Hematopoietic multipotent progenitor cell (in vitro differentiated cells): ENCODE measurements at regions not wholly inside any gene's neighbourhood (a gene's known extent, or its start where the extent isn't known, plus 50 kb on each side); places are given as distances from the start of the nearest gene placed in this dataset.

Experiments
- DNase-seq, 3 donors: peaks; one replicate each; pipeline ENCODE4 v3.0.0-alpha.2; 2011 to 2015; ENCODE audit warnings: low read depth in 2 of 3, low spot score in 2 of 3

DNA sequence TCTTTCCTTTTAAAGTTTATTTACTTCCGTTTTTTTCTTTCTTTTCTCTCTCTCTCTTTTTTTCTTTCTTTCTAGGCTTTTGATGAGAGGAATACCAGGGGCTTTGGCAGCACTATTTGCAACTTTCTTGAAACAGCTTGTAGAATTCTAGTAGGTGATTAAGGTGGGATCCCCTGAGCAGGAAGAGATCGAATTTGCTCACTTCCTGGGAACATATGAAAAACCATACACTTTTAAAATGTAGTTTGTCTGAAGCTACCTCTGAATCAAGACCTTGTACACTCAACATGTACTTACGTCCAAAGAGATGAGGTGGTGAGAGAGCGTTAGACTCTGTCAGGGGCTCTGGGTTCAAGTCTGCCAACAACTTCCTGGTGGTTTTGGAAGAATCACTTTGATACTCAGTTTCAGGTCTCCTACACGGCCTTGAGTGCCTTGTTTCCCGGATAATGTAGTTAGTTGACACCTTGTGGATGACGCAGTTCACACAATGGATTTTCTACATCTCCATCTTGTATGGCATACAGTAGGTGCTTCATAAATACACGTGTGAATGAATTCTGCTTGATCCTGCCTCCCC lies 229.1 kb downstream of the MYCN start:
- no peak for DNase-seq

DNA sequence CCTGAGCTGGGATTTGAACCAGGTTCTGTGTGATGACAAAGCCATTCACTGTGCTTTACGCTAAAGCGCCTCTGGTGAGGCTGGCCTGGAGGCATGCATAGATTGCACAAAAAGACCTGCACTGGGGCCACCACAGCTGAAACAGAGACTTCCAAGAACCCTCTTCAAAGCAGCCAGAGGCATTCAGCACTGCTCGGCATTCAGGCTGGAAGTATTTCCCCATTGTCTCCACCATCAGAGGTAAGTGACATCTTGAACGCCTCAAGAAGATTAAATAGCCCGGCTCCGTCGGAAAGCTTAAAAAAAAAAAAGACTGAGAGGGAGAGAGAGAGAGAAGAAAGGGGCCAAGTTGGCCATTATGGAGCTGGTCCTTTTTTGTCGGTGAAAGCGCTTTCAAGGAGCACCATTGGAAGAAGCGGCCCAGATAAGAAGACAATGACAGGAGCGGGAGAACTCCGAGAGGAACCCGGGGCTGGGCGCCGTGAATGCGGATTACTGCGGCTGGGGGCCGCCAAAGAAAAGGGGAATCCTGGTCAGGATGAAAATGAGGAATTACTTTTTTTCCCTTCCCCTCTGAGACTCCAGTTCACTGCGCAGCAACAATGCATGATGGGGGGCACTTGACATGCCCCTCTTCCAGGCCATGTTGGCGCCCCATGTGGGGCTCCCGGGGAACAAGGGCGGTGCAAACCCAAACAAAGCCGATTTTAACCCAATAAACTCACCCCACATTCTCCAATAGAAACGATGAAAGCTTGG lies 228.3 kb downstream of the MYCN start:
- DNase-seq: no peak

DNA sequence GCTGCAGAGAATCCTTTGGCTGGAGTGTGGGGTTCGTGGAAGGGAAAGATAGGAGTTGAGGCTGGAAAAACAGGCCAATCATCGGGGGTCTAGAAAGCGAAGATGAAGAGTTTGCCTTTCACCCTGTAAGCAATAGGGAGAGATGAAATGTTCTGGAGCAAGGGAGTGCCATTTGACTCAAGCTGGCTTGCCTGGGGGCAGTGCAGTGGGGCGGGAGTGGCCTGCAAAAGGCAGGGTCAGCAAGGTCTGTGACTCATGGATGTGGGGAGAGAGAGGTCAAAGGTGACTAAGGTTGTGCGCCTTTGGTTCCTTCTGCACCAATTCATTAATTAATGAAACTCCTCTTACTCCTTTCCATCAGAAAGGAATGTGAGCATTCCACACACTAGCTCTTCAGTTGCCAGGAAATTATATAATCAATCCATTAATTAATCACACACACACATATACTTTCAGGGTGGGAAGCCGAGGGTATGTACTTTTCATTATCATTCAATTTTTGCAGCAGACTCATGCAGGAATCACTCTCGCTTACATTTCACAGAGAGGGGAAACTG lies 227.6 kb downstream of the MYCN start:
- no peak for DNase-seq

DNA sequence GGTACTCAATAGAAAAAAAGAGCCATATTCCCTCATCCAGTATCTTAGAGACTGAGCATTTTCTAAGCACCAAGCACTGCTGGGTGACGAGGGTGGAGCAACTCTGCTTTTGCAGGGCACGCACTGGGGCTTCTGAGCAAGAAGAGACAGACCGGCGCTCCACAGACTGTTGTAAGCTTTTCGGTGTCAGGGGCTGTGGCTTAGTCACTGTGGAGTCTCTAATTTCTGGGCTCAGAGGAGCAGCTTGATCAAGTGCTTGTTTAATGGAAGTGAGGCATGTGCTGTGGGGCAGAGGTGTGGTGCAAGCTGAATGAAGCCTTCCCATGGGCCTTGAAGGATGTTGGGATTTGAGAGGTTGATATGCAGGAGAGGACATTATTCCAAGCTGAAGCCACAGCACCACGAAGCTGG lies 227.1 kb downstream of the MYCN start:
- DNase-seq: no peak

DNA sequence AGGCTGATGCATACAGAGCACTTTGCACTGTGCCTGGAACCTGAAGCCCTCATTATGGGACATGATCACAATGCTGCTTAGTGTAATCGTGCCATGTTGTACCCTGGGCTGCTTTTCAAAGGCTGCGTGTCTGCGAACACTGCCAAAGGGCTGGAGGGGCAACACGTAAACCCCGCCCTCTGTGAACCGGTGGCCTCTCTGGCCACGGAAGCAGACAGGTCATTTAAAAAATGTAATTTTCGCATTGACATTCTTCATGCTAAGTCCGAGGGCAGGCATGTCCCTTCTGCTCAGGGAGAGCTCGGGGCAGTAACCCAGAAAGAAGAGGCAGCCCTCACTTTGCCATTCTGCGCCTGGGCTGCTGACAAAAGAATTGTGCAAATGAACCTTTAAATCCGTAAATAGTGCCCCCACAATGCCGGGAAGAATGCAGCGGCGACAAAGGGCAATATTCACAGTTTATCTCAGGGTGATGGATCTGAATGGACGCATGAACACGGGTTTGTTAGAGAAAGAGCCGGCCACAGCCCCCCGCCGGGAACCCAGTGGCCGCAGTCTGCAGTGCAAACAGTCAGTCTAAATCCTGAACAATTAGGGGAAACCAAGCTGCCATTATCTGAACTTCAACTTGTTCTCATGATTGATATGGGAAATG lies 226.1 kb downstream of the MYCN start:
- DNase-seq: no peak

DNA sequence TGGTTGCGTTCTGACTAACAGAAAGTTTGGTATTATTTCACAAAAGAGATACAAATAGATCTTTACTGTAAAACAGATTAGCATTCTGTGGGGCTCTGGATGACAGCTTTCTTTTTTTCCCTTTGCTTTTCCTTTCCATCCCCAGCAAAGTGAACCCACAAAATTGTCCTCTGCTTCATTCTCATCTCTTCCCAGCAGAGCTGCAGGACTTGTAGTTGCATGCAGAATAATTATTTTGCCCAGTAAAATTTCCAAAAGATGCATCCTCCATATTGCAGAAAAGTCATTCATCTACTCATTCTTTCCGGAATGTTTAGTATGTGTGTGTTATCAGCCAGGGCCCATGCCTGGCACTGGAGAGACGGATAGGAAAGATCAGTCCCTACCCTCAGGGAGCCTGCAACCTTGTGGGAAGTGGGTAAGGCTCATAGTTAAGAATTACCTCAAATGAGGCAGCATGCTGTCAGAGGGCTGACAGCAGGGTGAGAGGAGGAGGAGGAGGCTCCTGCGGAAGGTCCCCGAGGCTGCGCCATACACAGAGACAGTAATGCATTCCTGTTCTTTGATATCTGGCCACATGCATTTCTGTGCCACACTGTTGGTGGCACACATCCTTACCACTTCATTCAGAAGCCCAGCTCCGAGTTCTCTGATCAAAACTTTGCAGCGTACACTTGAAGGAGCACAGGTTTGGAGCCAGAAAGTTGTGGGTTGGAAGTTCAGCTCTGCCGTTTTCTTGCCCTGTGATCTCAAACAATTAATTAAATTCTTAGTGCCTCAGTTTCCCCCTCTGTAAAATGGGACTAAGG lies 225.4 kb downstream of the MYCN start:
- DNase-seq: no peak

DNA sequence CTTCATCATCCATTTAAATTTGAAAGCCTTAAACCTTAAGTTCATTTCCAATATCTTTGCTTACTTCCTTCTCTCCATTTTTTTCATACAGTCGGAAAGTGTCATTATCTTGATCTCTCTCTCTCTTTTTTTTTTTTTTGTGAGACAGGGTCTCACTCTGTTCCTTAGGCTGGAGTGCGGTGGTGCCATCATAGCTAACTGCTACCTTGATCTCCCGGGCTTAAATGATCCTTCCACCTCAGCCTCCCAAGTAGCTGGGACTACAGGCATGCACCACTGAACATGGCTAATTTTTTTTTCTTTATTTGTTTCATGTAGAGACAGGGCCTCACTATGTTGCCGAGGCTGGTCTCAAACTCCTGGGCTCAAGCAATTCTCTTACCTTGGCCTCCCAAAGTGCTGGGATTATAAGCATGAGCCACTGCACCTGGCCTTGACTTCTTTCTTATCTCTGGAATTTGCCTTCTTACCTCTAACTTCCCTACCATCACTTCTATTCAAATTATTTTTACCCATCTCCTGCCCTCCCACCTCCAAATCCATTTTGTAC lies 222.2 kb downstream of the MYCN start:
- no peak for DNase-seq

DNA sequence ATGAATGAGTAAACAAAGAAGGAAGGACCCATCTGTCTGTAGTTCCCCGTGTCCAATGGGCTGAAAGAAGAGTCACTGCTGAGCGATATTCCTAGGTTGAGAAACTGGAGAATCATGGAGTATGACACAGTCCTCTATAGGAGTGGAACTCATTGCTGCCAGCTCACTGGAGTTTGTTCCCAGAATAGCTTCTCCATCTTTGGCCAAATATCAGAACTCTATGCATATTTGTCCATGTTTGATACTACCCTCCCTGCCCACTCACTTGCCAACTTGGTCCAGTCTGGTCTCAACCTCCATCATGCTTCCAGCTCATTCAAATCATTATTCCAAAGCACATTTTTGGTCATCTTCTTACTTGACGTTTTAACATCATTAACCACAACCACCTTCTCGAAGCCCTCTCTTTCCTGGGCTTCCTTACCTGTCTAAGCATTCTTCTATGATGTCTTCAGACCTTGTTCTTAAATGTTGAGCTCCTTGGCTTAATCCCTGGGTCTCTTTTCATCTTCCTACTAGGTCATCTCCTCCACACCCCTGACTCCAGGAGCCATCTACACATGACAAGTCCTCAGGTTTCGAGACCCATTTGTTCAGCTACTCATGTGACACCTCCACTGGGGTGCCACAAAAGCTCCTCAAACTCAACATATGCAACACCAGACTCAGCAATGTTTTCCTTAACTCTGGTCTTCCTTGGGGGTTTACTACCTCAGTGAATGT lies 221.6 kb downstream of the MYCN start:
- DNase-seq: no peak

DNA sequence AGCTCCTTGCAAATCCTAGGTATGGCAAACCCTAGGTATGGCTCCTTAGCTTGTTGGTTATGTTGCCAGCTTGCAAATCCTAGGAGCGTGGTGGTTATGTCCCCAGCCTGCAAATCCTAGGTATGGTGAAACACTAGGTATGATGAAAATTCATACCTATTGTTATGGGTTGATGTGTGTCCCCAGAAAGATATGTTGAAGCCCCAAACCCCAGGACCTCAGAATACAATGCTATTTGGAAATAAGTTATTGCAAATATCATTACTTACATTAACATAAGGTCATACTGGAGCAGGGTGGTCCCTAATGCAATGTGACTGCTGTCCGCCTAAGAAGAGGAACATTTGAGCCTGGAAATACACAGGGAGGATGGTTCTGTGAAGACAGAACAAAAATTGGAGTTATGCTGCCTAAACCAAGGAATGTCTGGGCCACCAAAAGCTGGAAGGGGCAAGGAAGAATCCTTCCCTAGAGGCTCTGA lies 220.8 kb downstream of the MYCN start:
- no peak for DNase-seq

DNA sequence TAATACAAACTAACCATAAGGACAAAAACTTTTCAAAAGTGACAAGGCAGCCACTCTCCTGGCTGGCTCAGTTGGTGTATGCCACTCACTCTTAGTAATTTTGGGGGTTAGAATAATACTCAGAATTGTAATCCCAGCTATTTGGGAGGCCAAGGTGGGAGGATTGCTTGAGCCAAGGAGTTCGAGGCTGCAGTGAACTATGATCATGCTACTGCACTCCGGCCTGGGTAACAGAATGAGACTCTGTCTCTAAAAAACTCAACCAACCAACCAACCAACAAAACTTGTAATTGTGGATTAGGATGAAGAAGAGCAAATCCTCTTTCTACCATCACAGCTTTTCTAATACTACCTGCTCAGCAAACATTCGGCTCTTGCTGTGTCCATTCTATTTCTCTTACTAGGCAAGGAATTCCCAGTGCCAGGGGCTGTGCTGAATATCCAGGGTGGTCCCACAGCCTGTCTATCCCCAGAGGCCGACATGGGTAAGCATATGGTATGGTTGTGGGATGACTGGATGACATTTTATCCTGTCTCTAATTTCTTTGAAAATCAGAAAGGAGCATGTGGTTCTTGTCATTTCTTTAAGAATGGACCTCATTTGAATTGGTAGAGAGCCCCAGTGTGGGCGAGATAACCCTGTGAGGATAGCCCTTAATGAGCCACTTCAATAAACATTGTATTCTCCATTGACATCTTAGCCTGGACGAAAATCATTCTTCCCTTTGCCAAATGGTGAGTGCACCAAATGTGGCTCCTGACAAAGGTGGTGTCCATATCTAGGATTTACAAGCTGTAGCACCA lies 220.1 kb downstream of the MYCN start:
- no peak for DNase-seq

DNA sequence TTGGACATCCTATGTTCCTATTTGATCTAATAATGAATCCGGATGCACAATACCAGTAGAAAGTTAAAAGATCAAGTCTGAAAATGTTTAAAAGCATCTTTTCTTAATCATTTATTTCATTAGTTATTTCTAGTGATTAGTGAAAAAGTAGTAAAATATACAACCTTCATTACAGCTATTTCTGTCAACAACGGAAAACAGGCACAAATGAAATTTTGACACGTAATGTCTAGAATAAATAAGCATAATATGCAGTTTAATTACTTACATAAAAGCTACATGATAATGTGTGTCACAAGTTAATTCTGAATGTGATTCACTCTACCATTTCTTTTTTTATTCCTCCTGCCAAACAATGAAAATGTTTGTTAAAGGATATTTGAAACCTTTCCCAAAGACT lies 216.1 kb downstream of the MYCN start:
- DNase-seq: no peak

DNA sequence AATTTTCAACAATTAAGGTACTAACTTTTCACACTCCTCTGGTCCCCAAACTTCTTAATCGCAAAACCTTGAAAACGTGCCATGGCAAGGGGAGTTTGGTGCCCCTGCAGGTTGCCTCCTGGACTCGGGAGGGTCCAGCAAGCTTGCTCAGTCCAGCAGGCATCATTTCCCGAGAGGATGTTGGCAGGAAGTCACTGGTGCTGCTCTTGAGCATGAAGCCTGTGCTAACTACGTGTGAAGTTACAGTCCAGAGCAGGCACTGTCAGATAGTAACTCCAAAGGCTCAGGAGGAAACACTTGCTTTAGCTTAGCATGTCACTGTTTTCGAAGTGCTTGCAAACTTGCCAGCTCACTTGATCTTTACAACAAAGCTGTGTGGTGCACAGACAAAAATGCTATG lies 215.4 kb downstream of the MYCN start:
- no peak for DNase-seq

DNA sequence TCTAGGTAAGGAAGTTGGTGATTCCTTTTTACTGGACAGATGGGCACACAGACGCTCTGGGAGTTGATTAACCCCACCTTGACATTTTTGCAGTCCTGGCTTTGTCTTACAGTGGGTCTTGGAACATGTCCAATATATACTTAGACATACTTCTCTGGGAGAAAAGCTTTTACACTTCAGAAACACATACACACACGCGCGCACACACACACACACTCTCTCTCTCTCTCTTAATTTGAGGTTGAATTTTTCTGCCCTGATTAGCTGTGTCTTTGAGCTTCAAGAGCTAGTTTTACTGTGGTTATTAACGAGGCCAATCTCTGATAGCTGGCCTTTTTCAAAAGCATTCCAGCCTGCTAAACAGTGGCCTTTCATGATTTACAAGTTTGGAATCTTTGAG lies 215.0 kb downstream of the MYCN start:
- no peak for DNase-seq

DNA sequence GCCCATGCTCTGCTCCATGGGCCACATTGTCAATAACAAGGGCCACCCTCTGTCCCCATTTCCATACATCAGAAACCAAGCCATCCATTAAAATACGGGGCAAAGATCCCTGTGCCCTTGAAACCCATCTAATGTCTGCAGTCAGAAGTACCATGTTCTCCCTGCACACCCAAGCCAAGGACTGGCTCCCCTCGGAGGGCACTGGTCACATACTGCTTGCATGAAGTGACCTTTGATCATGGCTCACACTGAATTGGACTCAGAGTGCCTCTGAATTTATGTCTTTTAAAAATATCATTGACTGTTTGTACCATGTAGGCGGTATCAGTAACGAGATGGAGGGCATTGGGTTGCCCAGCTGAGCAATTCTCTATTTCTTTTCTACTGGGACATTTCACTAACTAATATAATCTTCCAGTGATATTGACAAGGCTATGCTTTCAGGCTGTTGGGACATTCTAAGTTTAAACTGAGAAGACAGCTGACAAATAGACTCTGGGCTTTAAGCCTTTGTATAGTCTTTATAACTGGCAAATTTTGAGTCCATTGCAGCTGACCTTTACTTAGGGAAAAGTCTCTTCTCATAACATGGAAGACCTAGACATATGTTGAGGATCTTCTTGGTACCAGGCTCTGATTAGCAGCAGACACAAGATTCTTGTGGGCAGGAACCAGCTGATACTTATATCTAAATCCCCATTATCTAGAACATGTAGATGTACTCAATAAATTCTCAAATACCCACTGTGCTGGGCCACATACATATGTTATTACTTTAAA lies 214.3 kb downstream of the MYCN start:
- DNase-seq: no peak

DNA sequence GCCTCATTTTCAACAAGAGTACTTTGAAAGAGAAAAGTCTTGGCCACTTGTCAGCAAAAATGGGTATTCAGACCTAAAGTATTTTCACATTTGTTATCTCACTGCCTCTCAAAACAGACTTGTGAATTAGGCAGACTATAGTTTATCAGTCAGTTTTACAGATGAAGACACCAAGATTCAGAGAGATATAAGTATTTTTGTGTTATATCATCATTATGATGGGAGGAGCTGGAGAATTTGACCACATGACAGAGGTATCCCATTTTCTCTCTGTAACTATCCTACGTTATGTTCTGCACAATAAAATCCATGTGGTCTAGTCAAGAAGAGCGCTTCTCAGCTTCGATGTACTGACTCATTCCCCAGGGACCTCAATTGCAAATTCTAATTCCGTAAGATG lies 213.7 kb downstream of the MYCN start:
- no peak for DNase-seq

DNA sequence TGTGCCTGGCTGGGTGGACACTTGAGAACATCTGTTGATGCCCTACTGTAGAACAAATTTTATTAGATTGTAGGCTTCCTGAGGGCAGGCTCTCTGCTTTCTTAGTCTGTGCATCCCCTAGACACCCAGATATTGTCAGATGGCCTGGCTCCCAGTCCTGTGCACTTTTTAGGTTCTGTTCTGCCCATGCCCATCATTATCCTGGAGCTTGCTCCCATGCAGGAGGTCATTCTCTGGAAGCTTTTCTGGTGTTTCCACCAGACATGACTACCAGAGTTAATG lies 213.3 kb downstream of the MYCN start:
- no peak for DNase-seq

DNA sequence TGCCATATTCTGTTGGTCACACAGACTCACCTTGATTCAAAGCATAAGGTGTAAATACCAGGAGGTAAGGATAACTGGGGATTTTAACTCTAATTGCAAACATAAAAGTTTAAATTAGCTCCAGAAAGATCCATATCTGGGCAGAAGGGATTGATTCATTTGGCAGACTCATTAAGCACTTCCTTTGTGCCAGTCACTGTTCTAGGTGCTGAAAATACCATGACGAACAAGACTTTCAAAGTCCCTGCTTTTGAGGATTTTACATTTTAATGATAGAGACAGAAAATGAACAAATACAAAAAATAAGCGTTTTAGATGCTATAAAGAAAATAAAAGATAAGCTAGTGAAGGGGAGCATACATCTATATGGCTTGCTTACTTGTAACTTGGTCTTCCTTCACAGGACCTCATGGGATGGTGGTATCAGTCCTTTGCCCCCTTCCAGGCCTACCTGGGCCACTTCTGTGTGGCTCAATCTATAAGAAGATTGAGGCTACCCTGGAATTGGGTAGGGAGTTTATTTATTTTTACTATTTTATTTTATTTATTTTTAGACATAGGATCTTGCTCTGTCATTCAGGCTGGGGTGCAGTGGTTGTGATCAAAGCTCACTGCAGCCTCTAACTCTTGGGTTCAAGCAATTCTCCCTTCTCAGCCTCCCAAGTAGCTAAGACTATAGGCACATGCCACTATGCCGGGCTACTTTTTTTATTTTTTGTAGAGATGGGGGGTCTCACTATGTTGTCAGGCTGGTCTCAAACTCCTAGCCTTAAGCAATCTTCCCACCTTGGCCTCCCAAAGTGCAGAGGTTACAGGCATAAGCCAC lies 212.8 kb downstream of the MYCN start:
- no peak for DNase-seq
